ENCODE measurements at regions not wholly inside any gene's neighbourhood (a gene's known extent, or its start where the extent isn't known, plus 50 kb on each side); places are given as distances from the start of the nearest gene placed in this dataset.

DNA sequence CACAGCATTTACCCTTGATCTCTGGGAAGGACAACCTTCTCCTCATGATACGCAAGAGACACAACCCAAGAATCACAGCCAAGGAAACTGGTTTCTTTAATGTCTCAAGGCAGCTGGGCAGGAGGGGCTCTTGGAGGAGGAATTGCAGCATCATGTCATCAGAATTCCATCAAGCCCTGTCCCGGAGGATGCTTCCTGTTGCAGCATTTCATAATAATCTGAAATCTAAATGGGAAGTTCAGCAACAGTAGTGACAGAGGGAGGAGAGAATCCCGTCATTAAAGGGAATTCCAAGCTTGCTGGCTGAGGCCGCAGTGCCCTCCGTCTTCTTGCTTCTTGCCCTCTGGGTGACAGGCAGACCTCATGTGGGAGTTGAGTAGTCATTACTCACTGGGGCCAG is 192.7 kb downstream of the TENT4A start:
- Histone ChIP-seq H3K27ac (ENCODE audit: insufficient read depth, low read length) (no peak overlapping the region), H3K9ac (ENCODE audit: low read depth, low read length) (no peak overlapping the region), H4K5ac (ENCODE audit: low read depth, low read length) (no peak overlapping the region), H2AK9ac (replicated peaks; ENCODE audit: low read depth, low read length, poor library complexity) (no peak overlapping the region), H3K4ac (ENCODE audit: low read depth, low read length) (no peak overlapping the region), H3K4me2 (ENCODE audit: low read depth, low read length) (no peak overlapping the region), H3K14ac (replicated peaks; ENCODE audit: low read depth, low read length) (no peak overlapping the region), H2BK15ac (ENCODE audit: low read depth, low read length) (no peak overlapping the region), H2BK120ac (ENCODE audit: low read depth, low read length) (no peak overlapping the region), H3K9me1 (ENCODE audit: insufficient read depth, low read length) (no peaks in the 10 kb centered on the region), H4K8ac (ENCODE audit: low read depth in 2 of 2, low read length in 2 of 2) (no peak overlapping the region), H3K4me1 (ENCODE audit: control insufficient read depth, insufficient read depth, low read length) (no peaks in the 10 kb centered on the region), H2AFZ (replicated peaks; ENCODE audit: low read length, poor library complexity) (no peak overlapping the region), H2BK20ac (ENCODE audit: low read depth, low read length) (no peak overlapping the region), H3K9me3 (ENCODE audit: control insufficient read depth, insufficient read depth, low read length) (peaks cover 42% of the 10 kb centered on the region), H3K36me3 (ENCODE audit: control insufficient read depth, insufficient read depth, low read length) (no peaks in the 10 kb centered on the region), H3K18ac (ENCODE audit: low read depth, low read length) (no peak overlapping the region), H3K4me3 (ENCODE audit: insufficient read depth, low read depth, low read length) (no peak overlapping the region), H2BK5ac (ENCODE audit: low read depth, low read length, poor library complexity, severe bottlenecking) (no peak overlapping the region), H4K20me1 (ENCODE audit: insufficient read depth, low read length) (no peaks in the 10 kb centered on the region), H3K56ac (ENCODE audit: extremely low read depth, insufficient read depth, low read length) (no peak overlapping the region), H3K23ac (ENCODE audit: low read depth, low read length) (no peak overlapping the region), H2AK5ac (ENCODE audit: low read depth, low read length) (no peak overlapping the region), H4K91ac (ENCODE audit: insufficient read depth, low read depth, low read length) (no peak overlapping the region), H3K79me1 (ENCODE audit: low read depth in 1 of 2, low read length in 2 of 2) (no peaks in the 10 kb centered on the region), H3K27me3 (ENCODE audit: control insufficient read depth, insufficient read depth, low read length) (no peaks in the 10 kb centered on the region)
- no TSS peak for BruUV-seq (replicated peaks)
- intact Hi-C loops (cut with micrococcal nuclease) (no loop called here), dilution Hi-C loops (cut with HindIII; ENCODE audit: low sequenced_read_pairs, unreplicated experiment) (no loop called here), in situ Hi-C loops (cut with MboI; ENCODE audit: low sequenced_read_pairs) (no loop called here)
- POLR2A ChIA-PET (ENCODE audit: unreplicated experiment) = no interaction called here
- no peak for ATAC-seq (ENCODE audit: low read depth)
- DNase-seq = no peak
- CTCF ChIA-PET = no interaction called here
- WGBS, 2 experiments (ENCODE audit: extremely low coverage in 2 of 2, insufficient read length in 1 of 2) = no CpG with 5 or more reads among the region's 5 CpGs
- TF ChIP-seq NFE2L2 (IDR thresholded peaks at IDR 0.05; ENCODE audit: low read depth, low read length) (no peak), MAFK (IDR thresholded peaks at IDR 0.05; ENCODE audit: low read depth, low read length) (no peak), MAZ (IDR thresholded peaks at IDR 0.05; ENCODE audit: borderline replicate concordance, low read depth, low read length) (no peak), MXI1 (IDR thresholded peaks at IDR 0.05; ENCODE audit: borderline replicate concordance, low read depth, low read length) (no peak), BHLHE40 (IDR thresholded peaks at IDR 0.05; ENCODE audit: low read depth, low read length) (no peak), CEBPB (IDR thresholded peaks at IDR 0.05; ENCODE audit: low read depth, low read length) (no peak), RAD21 (IDR thresholded peaks at IDR 0.05; ENCODE audit: low read length) (no peak), RCOR1 (IDR thresholded peaks at IDR 0.05; ENCODE audit: insufficient replicate concordance, low read length) (no peak), FOS (IDR thresholded peaks at IDR 0.05; ENCODE audit: low read depth, low read length) (no peak), RFX5 (IDR thresholded peaks at IDR 0.05; ENCODE audit: low read depth, low read length) (no peak), USF2 (IDR thresholded peaks at IDR 0.05; ENCODE audit: low read depth, low read length) (no peak), CHD1 (IDR thresholded peaks at IDR 0.05; ENCODE audit: low read depth, low read length) (no peak), SMC3 (IDR thresholded peaks at IDR 0.05; ENCODE audit: low read depth, low read length) (no peak)
- TF ChIP-seq, protein P1, sequence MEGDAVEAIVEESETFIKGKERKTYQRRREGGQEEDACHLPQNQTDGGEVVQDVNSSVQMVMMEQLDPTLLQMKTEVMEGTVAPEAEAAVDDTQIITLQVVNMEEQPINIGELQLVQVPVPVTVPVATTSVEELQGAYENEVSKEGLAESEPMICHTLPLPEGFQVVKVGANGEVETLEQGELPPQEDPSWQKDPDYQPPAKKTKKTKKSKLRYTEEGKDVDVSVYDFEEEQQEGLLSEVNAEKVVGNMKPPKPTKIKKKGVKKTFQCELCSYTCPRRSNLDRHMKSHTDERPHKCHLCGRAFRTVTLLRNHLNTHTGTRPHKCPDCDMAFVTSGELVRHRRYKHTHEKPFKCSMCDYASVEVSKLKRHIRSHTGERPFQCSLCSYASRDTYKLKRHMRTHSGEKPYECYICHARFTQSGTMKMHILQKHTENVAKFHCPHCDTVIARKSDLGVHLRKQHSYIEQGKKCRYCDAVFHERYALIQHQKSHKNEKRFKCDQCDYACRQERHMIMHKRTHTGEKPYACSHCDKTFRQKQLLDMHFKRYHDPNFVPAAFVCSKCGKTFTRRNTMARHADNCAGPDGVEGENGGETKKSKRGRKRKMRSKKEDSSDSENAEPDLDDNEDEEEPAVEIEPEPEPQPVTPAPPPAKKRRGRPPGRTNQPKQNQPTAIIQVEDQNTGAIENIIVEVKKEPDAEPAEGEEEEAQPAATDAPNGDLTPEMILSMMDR (conservative IDR thresholded peaks at IDR 0.05; ENCODE audit: low read depth, low read length) = no peak
- TF ChIP-seq, protein P2, sequence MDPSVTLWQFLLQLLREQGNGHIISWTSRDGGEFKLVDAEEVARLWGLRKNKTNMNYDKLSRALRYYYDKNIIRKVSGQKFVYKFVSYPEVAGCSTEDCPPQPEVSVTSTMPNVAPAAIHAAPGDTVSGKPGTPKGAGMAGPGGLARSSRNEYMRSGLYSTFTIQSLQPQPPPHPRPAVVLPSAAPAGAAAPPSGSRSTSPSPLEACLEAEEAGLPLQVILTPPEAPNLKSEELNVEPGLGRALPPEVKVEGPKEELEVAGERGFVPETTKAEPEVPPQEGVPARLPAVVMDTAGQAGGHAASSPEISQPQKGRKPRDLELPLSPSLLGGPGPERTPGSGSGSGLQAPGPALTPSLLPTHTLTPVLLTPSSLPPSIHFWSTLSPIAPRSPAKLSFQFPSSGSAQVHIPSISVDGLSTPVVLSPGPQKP (IDR thresholded peaks at IDR 0.05; ENCODE audit: borderline replicate concordance, low read depth, low read length) = no peak

Measured in IMR-90 (cell line).